OCI-LY7 (cell line): ENCODE measurements at regions not wholly inside any gene's neighbourhood (a gene's known extent, or its start where the extent isn't known, plus 50 kb on each side); places are given as distances from the start of the nearest gene placed in this dataset.

ENCODE experiments used
- BruUV-seq: library from RNA; stranded (reverse); fragments of 400-500 nt; replicated peaks from 2 replicates; lab custom pipeline; 2021; lab: Mats Ljungman, UMichigan
- CTCF ChIA-PET: fragments of 300-600 bp; sonication (Branson Sonifier 250); formaldehyde crosslinking; loops from one replicate; lab custom pipeline; 2022; ENCODE audit warnings: antibody characterized with exemption; ENCODE audit not compliant: unreplicated experiment; lab: Charles Lee
- POLR2A ChIA-PET: fragments of 300-600 bp; sonication (Branson Sonifier 250); formaldehyde crosslinking; loops from one replicate; lab custom pipeline; 2022; ENCODE audit warnings: antibody characterized with exemption; lab: Charles Lee
- DNase-seq: peaks from one replicate; pipeline ENCODE4 v3.0.0-alpha.2; 2015; ENCODE audit warnings: low spot score
- H2AFZ ChIP-seq: fragments of 200-600 bp; sonication (generic), shearing (Covaris generic); 2 replicates; pipeline ENCODE4 v1.6.1; 2014; ENCODE audit warnings: mild to moderate bottlenecking, antibody characterized with exemption, low read length, moderate library complexity
- H3K27ac ChIP-seq: fragments of 200-600 bp; sonication (generic); 2 replicates; pipeline ENCODE4 v1.5.1; 2014; ENCODE audit warnings: mixed run types, low read depth, mild to moderate bottlenecking, moderate library complexity, low read length, inconsistent platforms; ENCODE audit not compliant: poor library complexity, severe bottlenecking
- H3K36me3 ChIP-seq: fragments of 200-600 bp; sonication (generic); 2 replicates; pipeline ENCODE4 v1.6.1; 2014; ENCODE audit warnings: mild to moderate bottlenecking, antibody characterized with exemption, low read length, moderate library complexity, mixed read lengths; ENCODE audit not compliant: insufficient read depth
- H3K4me1 ChIP-seq: fragments of 200-600 bp; sonication (generic); 2 replicates; pipeline ENCODE4 v1.5.1; 2014; ENCODE audit warnings: mild to moderate bottlenecking, low read length; ENCODE audit not compliant: insufficient read depth, poor library complexity, severe bottlenecking
- H3K4me2 ChIP-seq: fragments of 200-600 bp; sonication (generic); 2 replicates; pipeline ENCODE4 v1.6.1; 2014; ENCODE audit warnings: mild to moderate bottlenecking, low read length
- H3K4me3 ChIP-seq: fragments of 200-600 bp; sonication (generic); 2 replicates; pipeline ENCODE4 v1.5.1; 2014; ENCODE audit warnings: mild to moderate bottlenecking, low read depth, low read length; ENCODE audit not compliant: poor library complexity, severe bottlenecking
- H3K79me2 ChIP-seq: fragments of 200-600 bp; sonication (generic); 2 replicates; pipeline ENCODE4 v1.6.1; 2016; ENCODE audit warnings: low read depth, mild to moderate bottlenecking, low read length, moderate library complexity, mixed read lengths; ENCODE audit not compliant: insufficient read depth
- H3K9me2 ChIP-seq: fragments of 200-600 bp; sonication (generic); 2 replicates; pipeline ENCODE4 v1.6.1; 2016; ENCODE audit warnings: mild to moderate bottlenecking, low read length, mixed read lengths; ENCODE audit not compliant: insufficient read depth
- H3K9me3 ChIP-seq: fragments of 200-600 bp; sonication (generic); 2 replicates; pipeline ENCODE4 v1.6.1; 2014; ENCODE audit warnings: mild to moderate bottlenecking, mixed run types, low read length, mixed read lengths
- H4K20me1 ChIP-seq: fragments of 200-600 bp; sonication (generic); 2 replicates; pipeline ENCODE4 v1.6.1; 2014; ENCODE audit warnings: mild to moderate bottlenecking, antibody characterized with exemption, low read length, moderate library complexity, mixed read lengths; ENCODE audit not compliant: insufficient read depth
- EZH2phosphoT487 ChIP-seq: fragments of 200-600 bp; sonication (generic); IDR thresholded peaks from 2 replicates; pipeline ENCODE4 v1.6.1; 2018; ENCODE audit warnings: low read depth, borderline replicate concordance, mild to moderate bottlenecking, mixed run types, antibody characterized with exemption, low read length, moderate library complexity, mixed read lengths
- intact Hi-C: fragments of 100-400 bp; cut with micrococcal nuclease; formaldehyde crosslinking; loops from one replicate; pipeline ENCODE4 v1.10.0; 2022; ENCODE audit not compliant: unreplicated experiment
- TF ChIP-seq, protein P1 (sequence below): fragments of 200-600 bp; sonication (generic); conservative IDR thresholded peaks from 2 replicates; pipeline ENCODE4 v1.5.1; 2014; ENCODE audit warnings: mild to moderate bottlenecking, antibody characterized with exemption, low read length, moderate library complexity, mixed read lengths

DNA sequence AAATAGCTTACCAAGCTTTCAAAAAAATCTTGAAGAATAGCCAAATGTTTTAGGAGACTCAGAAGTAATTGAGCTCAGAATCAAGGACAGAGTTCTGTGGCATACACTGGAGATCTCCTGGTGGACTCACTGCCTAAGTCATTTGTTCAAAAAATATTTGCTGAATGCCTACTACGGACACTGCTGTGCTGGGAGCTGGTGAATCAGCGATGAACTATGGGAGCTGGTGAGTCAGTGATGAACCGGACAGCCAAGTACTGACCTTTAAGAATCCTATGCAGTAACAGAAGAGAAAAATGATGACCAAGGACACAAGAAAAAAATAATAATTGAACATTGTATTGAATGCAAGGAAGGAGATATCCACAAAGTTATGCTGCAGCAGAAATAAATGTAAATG lies 717.9 kb upstream of the CXADR start:
- H3K4me2 ChIP-seq, result no peak overlapping the region
- POLR2A ChIA-PET, result interaction anchor here (1.4 kb wide), 1 partner anchor 9 kb away, joined by 3 read pairs; no protein-coding TSS in a partner anchor
- no peaks in the 10 kb centered on the region for H4K20me1 ChIP-seq
- no peak overlapping the region for H2AFZ ChIP-seq
- TF ChIP-seq, protein P1, sequence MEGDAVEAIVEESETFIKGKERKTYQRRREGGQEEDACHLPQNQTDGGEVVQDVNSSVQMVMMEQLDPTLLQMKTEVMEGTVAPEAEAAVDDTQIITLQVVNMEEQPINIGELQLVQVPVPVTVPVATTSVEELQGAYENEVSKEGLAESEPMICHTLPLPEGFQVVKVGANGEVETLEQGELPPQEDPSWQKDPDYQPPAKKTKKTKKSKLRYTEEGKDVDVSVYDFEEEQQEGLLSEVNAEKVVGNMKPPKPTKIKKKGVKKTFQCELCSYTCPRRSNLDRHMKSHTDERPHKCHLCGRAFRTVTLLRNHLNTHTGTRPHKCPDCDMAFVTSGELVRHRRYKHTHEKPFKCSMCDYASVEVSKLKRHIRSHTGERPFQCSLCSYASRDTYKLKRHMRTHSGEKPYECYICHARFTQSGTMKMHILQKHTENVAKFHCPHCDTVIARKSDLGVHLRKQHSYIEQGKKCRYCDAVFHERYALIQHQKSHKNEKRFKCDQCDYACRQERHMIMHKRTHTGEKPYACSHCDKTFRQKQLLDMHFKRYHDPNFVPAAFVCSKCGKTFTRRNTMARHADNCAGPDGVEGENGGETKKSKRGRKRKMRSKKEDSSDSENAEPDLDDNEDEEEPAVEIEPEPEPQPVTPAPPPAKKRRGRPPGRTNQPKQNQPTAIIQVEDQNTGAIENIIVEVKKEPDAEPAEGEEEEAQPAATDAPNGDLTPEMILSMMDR, result no peak
- no peak for TF ChIP-seq EZH2phosphoT487
- H3K27ac ChIP-seq, result no peak overlapping the region
- H3K36me3 ChIP-seq, result no peaks in the 10 kb centered on the region
- H3K4me3 ChIP-seq, result no peak overlapping the region
- intact Hi-C loops, result no loop called here
- no peaks in the 10 kb centered on the region for H3K9me2 ChIP-seq
- no peaks in the 10 kb centered on the region for H3K9me3 ChIP-seq
- no TSS peak for BruUV-seq
- H3K79me2 ChIP-seq, result no peaks in the 10 kb centered on the region
- no peak for DNase-seq
- CTCF ChIA-PET, result no interaction called here
- H3K4me1 ChIP-seq, result no peaks in the 10 kb centered on the region

DNA sequence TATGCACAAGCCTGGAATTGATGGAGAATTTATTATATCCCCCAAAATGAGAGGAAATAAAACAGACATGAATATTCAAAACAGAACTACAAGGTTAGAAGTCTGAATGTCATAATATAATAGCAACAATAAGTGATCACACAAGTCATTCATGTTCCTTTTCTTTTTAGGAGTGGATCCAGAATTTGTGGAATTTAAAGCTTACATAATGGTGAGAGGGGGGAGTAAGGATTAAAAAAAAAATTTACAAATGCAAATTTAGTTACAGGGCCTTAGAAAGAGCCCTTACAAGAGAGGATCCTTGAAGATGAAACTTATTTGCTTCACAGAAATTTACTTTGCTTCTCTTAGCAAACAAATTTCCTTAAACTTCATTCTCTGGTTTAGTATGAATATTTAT lies 716.1 kb upstream of the CXADR start:
- Histone ChIP-seq H4K20me1 (no peaks in the 10 kb centered on the region), H3K79me2 (no peaks in the 10 kb centered on the region), H3K4me3 (no peak overlapping the region), H3K36me3 (no peaks in the 10 kb centered on the region), H3K9me2 (no peaks in the 10 kb centered on the region), H3K4me2 (no peak overlapping the region), H3K27ac (no peak overlapping the region), H2AFZ (no peak overlapping the region), H3K4me1 (no peaks in the 10 kb centered on the region), H3K9me3 (no peaks in the 10 kb centered on the region)
- BruUV-seq, result no TSS peak
- ChIA-PET POLR2A (interaction anchor here (0.5 kb wide), 1 partner anchor 1610 kb away, joined by 3 read pairs; no protein-coding TSS in a partner anchor), CTCF (no interaction called here)
- intact Hi-C loops, result no loop called here
- DNase-seq, result no peak
- TF ChIP-seq, protein P1, result no peak
- TF ChIP-seq EZH2phosphoT487, result no peak

DNA sequence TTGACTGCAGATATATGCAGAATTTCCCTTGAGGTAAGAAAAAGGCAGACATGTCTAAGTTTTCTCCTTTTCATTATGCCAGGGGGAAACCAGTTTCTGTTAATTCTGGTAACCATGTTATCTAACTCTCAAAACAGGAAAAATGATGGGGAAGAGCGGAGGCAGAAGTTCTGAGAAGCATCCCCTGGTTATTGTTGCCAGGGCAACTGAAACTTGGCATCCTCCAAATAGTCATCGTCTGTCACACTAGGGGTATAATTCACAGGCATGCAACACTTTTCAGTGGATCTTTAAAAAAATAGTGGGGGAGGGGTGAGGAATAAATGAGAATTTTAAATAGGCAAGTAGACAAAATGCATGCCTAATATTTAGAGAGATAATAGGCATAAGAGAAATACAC lies 715.3 kb upstream of the CXADR start:
- BruUV-seq, result no TSS peak
- Histone ChIP-seq H3K4me2 (no peak overlapping the region), H3K9me2 (no peaks in the 10 kb centered on the region), H3K79me2 (no peaks in the 10 kb centered on the region), H3K4me1 (no peaks in the 10 kb centered on the region), H4K20me1 (no peaks in the 10 kb centered on the region), H3K36me3 (no peaks in the 10 kb centered on the region), H3K27ac (no peak overlapping the region), H2AFZ (no peak overlapping the region), H3K4me3 (no peak overlapping the region), H3K9me3 (no peaks in the 10 kb centered on the region)
- ChIA-PET CTCF (no interaction called here), POLR2A (no interaction called here)
- intact Hi-C loops, result no loop called here
- TF ChIP-seq, protein P1, result no peak
- no peak for TF ChIP-seq EZH2phosphoT487
- no peak for DNase-seq
